ENCODE measurements at regions not wholly inside any gene's neighbourhood (a gene's known extent, or its start where the extent isn't known, plus 50 kb on each side); places are given as distances from the start of the nearest gene placed in this dataset.

DNA sequence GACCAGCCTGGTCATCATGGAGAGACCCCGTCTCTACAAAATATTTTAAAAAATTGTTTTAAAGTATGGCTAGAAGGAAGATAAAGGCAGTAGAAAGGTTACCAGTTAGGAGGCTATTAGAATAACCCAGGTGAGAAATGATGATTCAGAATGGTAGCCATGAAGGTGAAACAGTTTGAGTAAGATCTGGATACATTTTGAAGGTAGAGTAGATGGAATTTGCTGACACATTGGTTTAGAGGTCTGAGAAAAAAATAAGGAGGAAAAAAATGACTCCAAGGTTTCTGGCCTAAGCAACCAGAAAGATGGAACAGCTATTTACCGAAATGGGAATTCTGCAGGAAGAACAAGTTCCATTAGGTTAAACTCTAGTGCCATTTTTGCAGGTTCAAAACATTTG lies 167.9 kb upstream of the TAB2 start:
- DNase-seq (ENCODE audit: low read depth), result no peak

GRCh38 chr6:149150301-149150700 lies 167.2 kb upstream of the TAB2 start:
- DNase-seq (ENCODE audit: low read depth), result no peak

GRCh38 chr6:149150801-149151398 lies 166.6 kb upstream of the TAB2 start:
- DNase-seq (ENCODE audit: low read depth), result no peak

GRCh38 chr6:149152521-149152920 lies 165.0 kb upstream of the TAB2 start:
- no peak for DNase-seq (ENCODE audit: low read depth)

- DNase-seq (ENCODE audit: low read depth), result no peak
Measured at GRCh38 chr6:149153100-149153499, 164.4 kb upstream of the TAB2 start.

GRCh38 chr6:149153693-149154092 lies 163.8 kb upstream of the TAB2 start:
- no peak for DNase-seq (ENCODE audit: low read depth)

DNA sequence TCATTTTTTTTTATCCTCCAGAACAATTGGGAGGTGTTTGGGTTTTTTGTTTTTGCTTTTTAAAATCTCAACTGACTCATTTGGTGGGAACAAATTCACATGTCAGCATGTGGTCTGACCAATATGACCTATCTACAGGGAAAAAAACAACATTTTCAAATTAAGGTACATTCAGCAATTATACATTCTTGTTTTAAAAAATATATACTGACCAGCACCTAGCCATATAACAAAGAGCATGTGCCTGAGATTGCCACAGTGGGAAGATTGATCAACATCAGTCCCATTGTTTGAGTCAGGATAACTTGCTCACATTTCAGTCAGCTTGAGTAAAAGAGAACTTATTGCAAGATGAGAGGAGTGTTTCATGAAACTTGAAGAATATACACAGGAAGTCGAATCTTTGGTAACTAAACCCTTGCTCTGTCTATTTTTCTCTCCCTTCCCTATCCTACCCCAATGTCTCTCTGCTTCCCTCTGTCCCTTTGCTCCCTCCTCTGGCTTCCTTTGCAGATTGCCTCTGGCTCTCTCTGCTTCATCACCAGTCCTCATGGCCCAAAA lies 163.2 kb upstream of the TAB2 start:
- DNase-seq (ENCODE audit: low read depth), result no peak

- no peak for DNase-seq (ENCODE audit: low read depth)
Measured at GRCh38 chr6:149157126-149157525, 160.4 kb upstream of the TAB2 start.

DNA sequence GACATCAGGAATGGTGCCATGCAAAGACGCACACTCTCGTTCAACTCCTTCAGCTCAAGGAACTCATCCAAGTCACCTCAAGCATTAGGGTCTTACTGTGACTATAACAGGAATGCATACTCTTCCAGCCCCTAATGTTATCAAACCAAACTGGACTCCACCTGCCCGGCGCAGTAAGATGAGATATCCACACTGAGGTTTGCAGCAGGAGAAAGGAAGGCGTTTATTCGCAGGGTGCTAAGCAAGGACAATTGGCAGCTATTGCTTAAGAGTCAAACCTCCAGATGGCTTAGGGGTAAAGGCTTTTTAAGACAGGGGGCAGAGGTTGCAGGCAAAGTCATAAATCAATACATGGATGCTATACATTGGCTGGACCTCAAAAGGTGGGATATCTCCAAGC lies 159.4 kb upstream of the TAB2 start:
- DNase-seq (ENCODE audit: low read depth), result no peak

- DNase-seq (ENCODE audit: low read depth), result no peak
Measured at GRCh38 chr6:149160943-149161342, 156.6 kb upstream of the TAB2 start.

- no peak for DNase-seq (ENCODE audit: low read depth)
Measured at GRCh38 chr6:149162924-149163323, 154.6 kb upstream of the TAB2 start.

- no peak for DNase-seq (ENCODE audit: low read depth)
Measured at GRCh38 chr6:149164199-149164750, 153.2 kb upstream of the TAB2 start.

- no peak for DNase-seq (ENCODE audit: low read depth)
Measured at GRCh38 chr6:149166336-149166735, 151.2 kb upstream of the TAB2 start.

DNA sequence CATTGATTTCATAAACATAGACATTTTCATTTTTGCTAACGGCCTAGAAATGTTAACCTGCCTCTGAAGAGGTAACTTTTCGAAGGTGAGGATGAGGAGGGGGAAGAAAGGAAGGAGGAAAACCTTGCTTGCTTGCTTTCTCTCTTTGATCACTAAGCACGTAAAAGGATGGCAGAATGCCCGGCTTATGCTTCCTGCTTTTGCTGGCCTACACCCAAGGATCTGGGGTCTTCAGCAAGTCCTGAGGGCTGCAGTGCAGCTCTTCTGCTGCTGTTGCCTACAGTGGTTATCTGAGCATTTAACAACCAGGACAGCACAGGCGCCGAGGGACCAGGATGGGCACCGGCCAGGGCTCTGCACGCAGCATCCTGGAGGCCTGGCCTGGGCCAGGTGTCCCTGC lies 150.8 kb upstream of the TAB2 start:
- no peak for DNase-seq (ENCODE audit: low read depth)

DNA sequence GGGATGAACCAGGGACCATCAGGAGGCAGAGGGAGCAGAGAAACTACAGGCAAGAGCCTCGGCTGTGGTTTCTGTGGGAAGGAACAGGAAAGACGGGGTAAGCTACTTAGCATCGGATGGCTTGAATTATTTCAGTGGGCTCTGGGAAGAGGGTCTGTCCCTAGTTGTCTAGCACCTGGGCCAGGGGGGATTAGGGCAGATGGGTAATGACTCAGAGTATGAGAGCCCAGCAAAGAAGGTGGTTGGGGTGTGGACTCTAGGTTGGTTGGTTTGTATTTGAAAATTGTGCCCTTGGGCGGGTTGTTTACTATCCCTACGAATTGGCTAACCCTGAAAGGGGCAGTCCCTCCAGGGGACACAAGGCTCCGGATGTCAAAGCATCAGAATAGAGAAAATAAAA lies 148.5 kb upstream of the TAB2 start:
- no peak for DNase-seq (ENCODE audit: low read depth)

DNA sequence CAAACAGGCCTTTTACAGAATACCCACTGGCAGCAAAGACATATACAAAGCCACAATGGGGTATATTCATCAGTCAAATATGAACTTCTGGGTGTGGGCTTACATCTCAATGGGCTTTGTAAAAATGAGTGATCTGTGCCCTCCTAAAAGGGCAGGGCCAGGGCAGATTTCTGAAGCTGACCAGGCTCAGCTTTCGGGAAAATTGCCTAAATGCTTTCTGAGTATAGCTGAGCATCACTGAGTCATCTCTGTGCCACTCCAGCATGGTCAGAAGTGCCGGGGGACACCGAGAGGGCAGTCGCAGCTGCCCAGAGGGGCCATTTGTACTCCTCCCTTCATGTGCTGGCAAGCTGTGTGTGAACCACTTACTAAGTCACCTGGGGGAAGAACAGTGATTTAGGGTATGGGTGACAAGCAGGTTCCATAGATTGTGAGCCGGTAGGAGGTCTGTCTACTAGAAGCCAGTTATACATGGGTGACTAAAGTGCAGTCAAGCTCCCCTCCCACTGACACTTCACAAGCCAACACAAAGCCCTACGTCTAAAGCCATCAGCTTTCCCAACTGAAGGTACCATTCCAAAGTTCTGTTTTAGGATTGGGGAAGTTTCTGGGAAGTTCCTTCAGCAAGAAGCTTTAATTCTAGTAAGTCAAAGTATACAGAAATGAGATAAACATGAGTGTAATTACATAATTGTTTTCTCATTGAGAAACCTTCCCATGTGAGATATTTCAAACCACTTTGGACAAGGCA lies 147.6 kb upstream of the TAB2 start:
- DNase-seq (ENCODE audit: low read depth), result peak; percentile 13

- peak; percentile 18 for DNase-seq (ENCODE audit: low read depth)
Measured at GRCh38 chr6:149170564-149171452, 146.7 kb upstream of the TAB2 start.

DNA sequence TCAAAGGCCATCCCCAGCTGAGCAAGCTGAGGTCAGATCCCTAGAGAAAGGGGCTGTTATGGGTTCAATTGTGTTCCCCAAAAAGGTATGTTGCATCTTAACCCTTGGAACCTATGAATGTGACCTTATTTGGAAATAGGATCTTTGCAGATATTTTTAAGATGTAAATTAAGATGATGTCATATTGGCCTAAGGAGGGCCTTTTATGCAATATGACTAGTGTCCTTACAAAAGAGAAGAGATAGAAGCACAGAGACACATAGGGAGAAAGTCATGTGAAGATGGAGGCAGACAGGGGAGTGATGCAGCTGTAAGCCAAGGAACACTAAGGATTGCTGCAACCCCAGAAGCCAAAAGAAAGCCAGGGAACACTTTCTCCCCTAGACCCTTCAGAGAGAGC lies 144.3 kb upstream of the TAB2 start:
- DNase-seq (ENCODE audit: low read depth), result no peak

GRCh38 chr6:149174962-149175361 lies 142.6 kb upstream of the TAB2 start:
- no peak for DNase-seq (ENCODE audit: low read depth)

DNA sequence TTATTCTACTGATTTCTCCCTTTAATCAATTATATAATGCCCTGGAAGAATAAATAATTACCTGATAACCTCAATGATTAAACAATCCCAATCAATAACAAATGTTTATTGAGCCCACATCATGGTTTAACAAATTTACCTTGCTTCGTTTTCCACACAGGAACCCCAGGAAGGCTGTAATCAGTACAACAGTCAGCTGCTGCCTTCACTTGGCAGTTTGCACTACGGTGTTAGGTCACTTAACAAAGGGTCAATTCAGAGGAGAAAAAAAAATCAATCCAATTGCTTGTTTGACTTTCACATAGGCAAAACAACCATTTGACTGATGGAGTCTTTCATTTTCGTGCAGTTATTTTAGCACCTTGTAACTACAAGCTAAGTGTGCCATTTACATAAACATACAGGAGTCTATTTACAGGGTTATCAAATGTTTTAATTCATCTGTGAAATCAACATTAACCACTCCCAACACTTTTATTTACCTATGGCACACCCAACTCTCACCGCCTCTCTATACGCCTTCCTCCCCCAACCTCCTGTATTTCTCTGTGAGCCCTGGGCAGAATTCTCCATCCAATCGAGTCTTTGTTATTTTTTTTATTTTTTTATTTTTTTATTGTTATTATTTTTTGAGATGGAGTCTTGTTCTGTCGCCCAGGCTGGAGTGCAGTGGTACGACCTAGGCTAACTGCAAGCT lies 140.4 kb upstream of the TAB2 start:
- no peak for DNase-seq (ENCODE audit: low read depth)

GRCh38 chr6:149179431-149179830 lies 138.1 kb upstream of the TAB2 start:
- DNase-seq (ENCODE audit: low read depth), result peak; percentile 34

- DNase-seq (ENCODE audit: low read depth), result no peak
Measured at GRCh38 chr6:149181304-149181703, 136.2 kb upstream of the TAB2 start.

Measured in EH (cell line).